WI38 (cell line): ENCODE measurements at regions not wholly inside any gene's neighbourhood (a gene's known extent, or its start where the extent isn't known, plus 50 kb on each side); places are given as distances from the start of the nearest gene placed in this dataset.
A peak's percentile ranks its signal among the peaks of the same experiment; 100 is the strongest.

Source experiments
- H3K4me3 ChIP-seq: 2 replicates; pipeline ENCODE4 v1.5.1; 2011; ENCODE audit warnings: low read depth, mild to moderate bottlenecking, control low read depth, low read length
- CTCF ChIP-seq: IDR thresholded peaks from 2 replicates; pipeline ENCODE4 v1.5.1; 2012; ENCODE audit warnings: low read depth, mild to moderate bottlenecking, control low read depth, low read length

DNA sequence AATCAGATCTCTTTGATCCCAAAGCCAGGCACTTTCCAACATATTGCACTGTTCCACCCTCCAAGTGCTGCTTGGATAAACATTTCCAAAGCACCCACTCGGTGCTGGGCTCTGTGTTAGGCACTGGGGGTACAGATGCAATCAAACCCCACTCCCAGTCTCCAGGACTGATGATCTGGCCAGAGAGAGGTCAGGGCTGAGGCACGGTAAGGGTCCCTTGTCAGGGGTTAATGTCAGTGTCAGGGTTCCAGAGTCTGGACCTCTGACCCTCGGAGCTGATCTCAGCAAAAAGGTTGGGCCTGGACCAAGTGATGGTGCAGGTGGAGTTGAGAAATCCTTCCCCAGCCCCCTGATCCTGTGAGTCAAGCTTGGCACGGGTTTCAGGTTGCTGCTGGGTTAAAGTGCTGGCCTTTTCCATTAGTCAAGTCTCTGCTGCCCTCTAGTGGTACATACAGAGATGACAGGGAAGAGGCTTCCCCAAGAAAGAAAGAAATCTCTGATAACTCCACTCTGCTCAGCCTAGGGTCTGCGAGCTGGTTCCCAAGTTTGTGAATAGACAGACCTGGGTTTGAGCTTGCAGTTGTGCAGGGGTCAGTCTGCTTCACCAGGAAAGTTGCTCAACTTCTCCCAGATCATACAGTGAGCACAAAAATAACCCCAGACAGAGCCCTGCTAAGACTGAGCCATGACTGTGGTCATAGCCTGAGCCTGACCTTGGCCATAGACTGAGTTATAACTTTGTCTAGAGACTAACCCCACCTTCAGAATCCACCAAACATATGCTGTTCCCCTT, 74.6 kb downstream of the DMRTA2 start:
- TF ChIP-seq CTCF: peak; percentile 75

GRCh38 chr1:50347933-50348332, 75.3 kb downstream of the DMRTA2 start:
- no peak for TF ChIP-seq CTCF

More for the DNA sequence above, 74.6 kb downstream of the DMRTA2 start:
- H3K4me3 ChIP-seq: no peak overlapping the region

GRCh38 chr1:50346621-50347020, 76.6 kb downstream of the DMRTA2 start:
- H3K4me3 ChIP-seq: no peak overlapping the region
- TF ChIP-seq CTCF: no peak

More at GRCh38 chr1:50347933-50348332, 75.3 kb downstream of the DMRTA2 start:
- no peak overlapping the region for H3K4me3 ChIP-seq

- H3K4me3 ChIP-seq: no peak overlapping the region
- TF ChIP-seq CTCF: no peak
These were observed 79.9 kb downstream of the DMRTA2 start for GRCh38 chr1:50343323-50343722.

DNA sequence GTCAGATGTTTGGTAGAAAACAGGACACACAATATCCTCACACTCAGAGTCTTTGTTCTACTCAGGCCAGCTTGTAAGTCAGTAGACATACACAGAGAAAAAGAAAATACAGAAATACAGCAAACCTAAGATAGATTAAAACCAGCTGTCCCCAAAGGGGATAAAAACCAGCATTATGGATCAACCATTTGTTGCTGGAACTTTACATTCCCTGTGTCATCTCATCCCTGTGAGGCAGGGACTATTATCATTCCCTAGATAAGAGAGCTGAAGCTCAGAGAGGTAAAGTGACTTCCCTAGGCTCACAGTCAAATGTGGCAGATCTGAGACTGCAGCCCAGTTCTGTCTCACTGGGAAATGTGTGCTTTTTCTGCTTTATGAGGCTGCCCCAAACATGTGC, 80.7 kb downstream of the DMRTA2 start:
- no peak for TF ChIP-seq CTCF
- H3K4me3 ChIP-seq: no peak overlapping the region

- TF ChIP-seq CTCF: no peak
- H3K4me3 ChIP-seq: no peak overlapping the region
These were observed 88.2 kb downstream of the DMRTA2 start for GRCh38 chr1:50335036-50335435.

DNA sequence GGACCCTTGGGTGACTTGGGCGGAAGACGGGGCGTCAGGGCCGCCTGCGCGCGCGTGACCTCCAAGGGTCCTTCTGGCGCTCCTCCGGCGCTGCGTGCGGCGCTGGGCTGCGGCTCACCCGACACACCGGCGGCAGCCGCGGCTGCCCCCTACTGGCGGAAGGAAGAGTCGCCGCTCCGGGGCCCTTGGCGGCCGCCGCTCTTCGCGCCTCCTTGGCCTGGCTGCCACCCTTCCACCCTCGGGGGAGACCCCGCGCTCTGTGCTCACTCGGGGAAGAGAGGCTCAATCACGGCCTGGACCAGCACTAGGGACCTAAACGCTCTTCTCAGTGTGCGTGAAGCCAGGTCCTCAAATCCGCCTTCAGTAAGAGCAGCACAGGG, 89.7 kb downstream of the DMRTA2 start:
- peak overlapping the region; percentile 35 for H3K4me3 ChIP-seq
- peak; percentile 39; the same call in 1 of the 2 replicates for TF ChIP-seq CTCF
